Osteoblast (primary cell): ENCODE measurements at regions not wholly inside any gene's neighbourhood (a gene's known extent, or its start where the extent isn't known, plus 50 kb on each side); places are given as distances from the start of the nearest gene placed in this dataset.

Experiments used
- DNase-seq: peaks from one replicate; pipeline ENCODE4 v3.0.0; 2011; ENCODE audit warnings: low spot score, mixed read lengths; ENCODE audit not compliant: insufficient read length; ENCODE audit errors: missing footprints
- H2AFZ ChIP-seq: 2 replicates; pipeline ENCODE4 v1.6.0; 2011; ENCODE audit warnings: mild to moderate bottlenecking, low read length
- H3K27ac ChIP-seq: 2 replicates; pipeline ENCODE4 v1.5.1; 2011; ENCODE audit warnings: mild to moderate bottlenecking, low read depth, low read length, moderate library complexity
- H3K27me3 ChIP-seq: 2 replicates; pipeline ENCODE4 v1.6.0; 2012; ENCODE audit warnings: mild to moderate bottlenecking, control low read depth, inconsistent platforms, low read length, moderate library complexity; ENCODE audit not compliant: insufficient read depth
- H3K36me3 ChIP-seq: 2 replicates; pipeline ENCODE4 v1.5.1; 2011; ENCODE audit warnings: mild to moderate bottlenecking, low read length, control low read depth, moderate library complexity; ENCODE audit not compliant: insufficient read depth
- H3K4me1 ChIP-seq: 2 replicates; pipeline ENCODE4 v1.5.1; 2011; ENCODE audit warnings: mild to moderate bottlenecking, low read length, control low read depth, moderate library complexity; ENCODE audit not compliant: insufficient read depth
- H3K4me2 ChIP-seq: 2 replicates; pipeline ENCODE4 v1.6.0; 2011; ENCODE audit warnings: mild to moderate bottlenecking, low read length; ENCODE audit not compliant: insufficient read depth
- H3K4me3 ChIP-seq: fragments of 200-600 bp; sonication (generic); 3 replicates; pipeline ENCODE4 v1.5.1; 2012; ENCODE audit warnings: mild to moderate bottlenecking, low read length, inconsistent platforms; ENCODE audit not compliant: insufficient read depth
- H3K79me2 ChIP-seq: 2 replicates; pipeline ENCODE4 v1.6.0; 2012; ENCODE audit warnings: mild to moderate bottlenecking, low read length, control low read depth, inconsistent platforms; ENCODE audit not compliant: insufficient read depth
- H3K9me3 ChIP-seq: 2 replicates; pipeline ENCODE4 v1.5.1; 2011; ENCODE audit warnings: low read depth, low read length, control low read depth
- H4K20me1 ChIP-seq: 2 replicates; pipeline ENCODE4 v1.6.0; 2012; ENCODE audit warnings: mild to moderate bottlenecking, low read length, control low read depth; ENCODE audit not compliant: insufficient read depth
- TF ChIP-seq, protein P1 (sequence below): IDR thresholded peaks from 2 replicates; pipeline ENCODE4 v1.5.1; 2011; ENCODE audit warnings: mild to moderate bottlenecking, low read depth, low read length, moderate library complexity; ENCODE audit errors: extremely low read depth

DNA sequence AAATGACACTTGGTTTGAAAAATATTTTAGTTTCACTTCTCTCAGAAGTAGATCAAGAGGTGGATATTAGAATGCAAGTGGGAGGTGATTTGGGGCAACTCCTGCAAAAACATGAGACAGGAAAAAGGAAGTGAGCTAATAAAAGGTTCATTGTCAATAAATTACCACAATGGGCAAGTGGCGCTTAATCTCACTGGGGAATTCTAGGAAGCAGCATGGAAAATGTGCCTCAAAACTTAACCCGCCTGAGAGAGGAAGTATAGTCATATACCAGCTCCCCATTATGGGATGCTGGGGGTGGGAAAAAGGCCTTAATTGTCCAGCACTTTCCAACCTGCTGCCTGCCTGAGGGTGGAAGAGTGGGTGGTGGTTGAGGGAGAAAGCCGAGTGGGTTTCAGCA lies 204.1 kb downstream of the ELAVL2 start:
- H3K27ac ChIP-seq = no peak overlapping the region
- H3K4me1 ChIP-seq = no peaks in the 10 kb centered on the region
- no peak for DNase-seq

DNA sequence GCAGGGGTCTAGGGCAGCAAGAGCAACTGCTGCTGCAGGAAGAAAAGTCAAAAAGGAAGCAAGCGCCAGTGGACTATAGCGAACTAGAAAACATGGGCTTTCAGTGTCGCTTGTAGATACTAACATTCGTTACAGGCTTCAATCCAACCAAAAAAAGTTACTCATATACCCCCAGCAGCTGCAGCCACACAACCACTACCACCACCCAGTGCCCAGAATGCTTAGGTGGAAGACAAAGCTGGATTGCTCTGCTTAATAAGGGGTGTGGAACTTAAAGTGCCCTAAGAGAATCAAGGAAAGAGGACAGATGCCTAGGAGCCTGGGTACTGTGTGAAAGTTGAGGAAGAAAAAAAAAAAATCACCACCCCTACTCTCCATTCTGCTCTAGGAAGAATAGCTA lies 203.6 kb downstream of the ELAVL2 start:
- Histone ChIP-seq H4K20me1 (no peaks in the 10 kb centered on the region), H3K9me3 (no peaks in the 10 kb centered on the region), H3K27ac (no peak overlapping the region), H3K36me3 (no peaks in the 10 kb centered on the region), H3K27me3 (no peaks in the 10 kb centered on the region), H3K4me1 (no peaks in the 10 kb centered on the region), H3K79me2 (no peaks in the 10 kb centered on the region), H3K4me3 (no peak overlapping the region), H2AFZ (no peak overlapping the region), H3K4me2 (no peak overlapping the region)
- TF ChIP-seq, protein P1, sequence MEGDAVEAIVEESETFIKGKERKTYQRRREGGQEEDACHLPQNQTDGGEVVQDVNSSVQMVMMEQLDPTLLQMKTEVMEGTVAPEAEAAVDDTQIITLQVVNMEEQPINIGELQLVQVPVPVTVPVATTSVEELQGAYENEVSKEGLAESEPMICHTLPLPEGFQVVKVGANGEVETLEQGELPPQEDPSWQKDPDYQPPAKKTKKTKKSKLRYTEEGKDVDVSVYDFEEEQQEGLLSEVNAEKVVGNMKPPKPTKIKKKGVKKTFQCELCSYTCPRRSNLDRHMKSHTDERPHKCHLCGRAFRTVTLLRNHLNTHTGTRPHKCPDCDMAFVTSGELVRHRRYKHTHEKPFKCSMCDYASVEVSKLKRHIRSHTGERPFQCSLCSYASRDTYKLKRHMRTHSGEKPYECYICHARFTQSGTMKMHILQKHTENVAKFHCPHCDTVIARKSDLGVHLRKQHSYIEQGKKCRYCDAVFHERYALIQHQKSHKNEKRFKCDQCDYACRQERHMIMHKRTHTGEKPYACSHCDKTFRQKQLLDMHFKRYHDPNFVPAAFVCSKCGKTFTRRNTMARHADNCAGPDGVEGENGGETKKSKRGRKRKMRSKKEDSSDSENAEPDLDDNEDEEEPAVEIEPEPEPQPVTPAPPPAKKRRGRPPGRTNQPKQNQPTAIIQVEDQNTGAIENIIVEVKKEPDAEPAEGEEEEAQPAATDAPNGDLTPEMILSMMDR = no peak
- DNase-seq = no peak

More for the DNA sequence above, 204.1 kb downstream of the ELAVL2 start:
- no peaks in the 10 kb centered on the region for H3K9me3 ChIP-seq
- no peaks in the 10 kb centered on the region for H3K79me2 ChIP-seq
- H4K20me1 ChIP-seq = no peaks in the 10 kb centered on the region
- H3K4me2 ChIP-seq = no peak overlapping the region
- H3K27me3 ChIP-seq = no peaks in the 10 kb centered on the region
- no peaks in the 10 kb centered on the region for H3K36me3 ChIP-seq
- H2AFZ ChIP-seq = no peak overlapping the region
- TF ChIP-seq, protein P1 = no peak
- H3K4me3 ChIP-seq = no peak overlapping the region

DNA sequence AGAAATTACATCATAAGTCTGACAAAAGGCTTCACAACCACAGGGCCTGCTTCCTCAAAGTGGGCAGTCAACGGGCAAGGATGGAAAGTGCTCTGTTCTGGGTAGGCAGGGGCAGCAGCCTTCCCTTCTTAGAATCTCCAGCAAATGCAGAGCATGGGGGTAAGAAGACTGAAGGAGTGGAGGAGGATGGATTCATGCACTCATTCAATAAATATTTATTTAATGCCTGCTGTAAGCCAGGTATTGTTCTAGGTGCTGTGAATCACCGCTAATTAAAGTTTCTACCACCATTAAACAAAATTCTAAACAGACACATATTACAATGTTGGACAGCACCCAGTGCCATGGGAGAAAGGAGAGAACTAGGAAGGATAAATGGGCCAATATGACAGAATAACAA lies 195.6 kb downstream of the ELAVL2 start:
- H3K36me3 ChIP-seq = no peaks in the 10 kb centered on the region
- no peaks in the 10 kb centered on the region for H4K20me1 ChIP-seq
- H3K27ac ChIP-seq = no peak overlapping the region
- no peaks in the 10 kb centered on the region for H3K4me1 ChIP-seq
- no peaks in the 10 kb centered on the region for H3K27me3 ChIP-seq
- no peaks in the 10 kb centered on the region for H3K79me2 ChIP-seq
- TF ChIP-seq, protein P1 = no peak
- no peak overlapping the region for H3K4me3 ChIP-seq
- peaks cover 3% of the 10 kb centered on the region for H3K9me3 ChIP-seq
- H3K4me2 ChIP-seq = no peak overlapping the region
- no peak for DNase-seq
- H2AFZ ChIP-seq = no peak overlapping the region

DNA sequence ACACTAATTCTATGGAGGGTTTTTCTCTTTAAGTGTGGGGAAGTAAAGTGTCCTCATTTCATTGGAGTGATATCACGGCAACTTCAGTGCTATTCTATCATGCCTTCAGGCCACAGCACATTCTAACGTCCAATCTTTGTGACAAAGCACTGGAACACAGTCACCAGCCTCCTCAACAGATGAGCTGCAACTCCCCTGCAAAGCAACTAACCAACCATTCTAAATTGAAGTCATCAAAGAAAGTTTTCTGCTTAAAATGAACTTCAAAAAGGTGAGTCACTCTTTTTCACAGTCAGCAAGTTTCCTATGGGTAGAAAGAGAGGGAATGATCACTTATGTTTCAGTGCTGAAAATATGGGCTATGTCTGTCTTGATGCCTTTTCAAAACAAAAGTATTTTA lies 190.8 kb downstream of the ELAVL2 start:
- H3K79me2 ChIP-seq = no peaks in the 10 kb centered on the region
- H3K4me1 ChIP-seq = no peaks in the 10 kb centered on the region
- no peak overlapping the region for H3K27ac ChIP-seq
- H3K9me3 ChIP-seq = peaks cover 3% of the 10 kb centered on the region
- TF ChIP-seq, protein P1 = no peak
- no peaks in the 10 kb centered on the region for H4K20me1 ChIP-seq
- no peaks in the 10 kb centered on the region for H3K36me3 ChIP-seq
- DNase-seq = no peak
- no peak overlapping the region for H2AFZ ChIP-seq
- H3K27me3 ChIP-seq = no peaks in the 10 kb centered on the region
- no peak overlapping the region for H3K4me2 ChIP-seq
- H3K4me3 ChIP-seq = no peak overlapping the region
